Vagina (tissue), 2 donors: ENCODE measurements at regions not wholly inside any gene's neighbourhood (a gene's known extent, or its start where the extent isn't known, plus 50 kb on each side); places are given as distances from the start of the nearest gene placed in this dataset. TPM values are rescaled to one million over a fixed set of nuclear protein-coding genes. Genes with fewer than 3 reads are reported as not detected.
A peak's percentile ranks its signal among the peaks of the same experiment; 100 is the strongest.
"Not testable (repeated sequence)": the region's sequence is repeated elsewhere in the genome, so short reads cannot be mapped to it uniquely, and the experiment has no call there.

Experiments
- DNase-seq, 2 donors: peaks; one replicate each; pipeline ENCODE4 v3.0.0-alpha.2; 2017; ENCODE audit errors: extremely low spot score in 2 of 2
- H3K27ac ChIP-seq: fragments of 200-600 bp; sonication (generic); one replicate; pipeline ENCODE4 v1.5.1; 2019
- H3K27me3 ChIP-seq: fragments of 200-600 bp; sonication (generic); one replicate; pipeline ENCODE4 v1.5.1; 2019
- H3K36me3 ChIP-seq, 2 donors: fragments of 200-600 bp; sonication (generic); one replicate each; pipeline ENCODE4 v1.5.1; 2017 to 2019
- H3K4me1 ChIP-seq: fragments of 200-600 bp; sonication (generic); one replicate; pipeline ENCODE4 v1.5.1; 2019
- H3K4me3 ChIP-seq, 2 donors: fragments of 200-600 bp; sonication (generic); 1 replicate in 1 of 2; 2 replicates in 1 of 2; pipeline ENCODE4 v1.5.1; 2016 to 2019
- H3K9me3 ChIP-seq: fragments of 200-600 bp; sonication (generic); one replicate; pipeline ENCODE4 v1.5.1; 2019
- intact Hi-C: fragments of 100-400 bp; cut with DNase I; formaldehyde crosslinking; loops from one replicate; pipeline ENCODE4 v1.15.1; 2023
- small RNA-seq: library from RNA; depleted of rRNA; stranded (forward); fragments of <200 nt; gene quantifications from one replicate; pipeline ENCODE3, GENCODE V24; 2016

GRCh38 chr2:91877658-91878210 lies 2993.5 kb upstream of the TEKT4 start:
- DNase-seq: peak in 1 of 2 donors; percentile 77
- intact Hi-C loops, H3K27me3 ChIP-seq, H3K4me3 ChIP-seq, H3K27ac ChIP-seq, H3K36me3 ChIP-seq, H3K4me1 ChIP-seq, H3K9me3 ChIP-seq: not testable (repeated sequence)

- H3K9me3 ChIP-seq, H3K27ac ChIP-seq, H3K4me1 ChIP-seq, H3K36me3 ChIP-seq, H3K4me3 ChIP-seq, intact Hi-C loops, DNase-seq, H3K27me3 ChIP-seq: not testable (repeated sequence)
Measured at GRCh38 chr2:91895091-91895490, 2976.1 kb upstream of the TEKT4 start.

DNA sequence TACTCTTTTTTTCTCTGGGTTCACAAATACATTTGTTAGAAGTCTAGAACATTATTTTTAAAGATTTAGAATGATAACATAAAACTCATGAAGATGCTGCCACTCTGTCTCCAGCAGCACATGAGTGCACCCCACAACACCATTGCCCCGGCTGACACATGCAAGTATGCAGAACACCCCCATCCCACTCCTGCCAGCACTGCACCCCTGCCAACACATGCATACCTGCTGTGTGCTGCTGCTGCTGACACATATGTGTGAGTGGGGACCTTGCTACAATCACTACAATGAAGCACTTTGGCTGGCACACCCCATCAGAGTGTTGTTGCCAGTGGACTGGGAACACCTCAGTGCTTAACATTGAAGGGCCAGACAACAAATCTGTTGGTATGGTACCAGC lies 2953.6 kb upstream of the TEKT4 start:
- H3K9me3 ChIP-seq, intact Hi-C loops, H3K36me3 ChIP-seq, H3K27me3 ChIP-seq, H3K4me1 ChIP-seq, H3K27ac ChIP-seq, H3K4me3 ChIP-seq, DNase-seq: not testable (repeated sequence)

Small RNA genes lying in the stretch of these regions (small RNA-seq; reads per million reads assigned to genes)
- gene AC127391.1: not detected
